PFSK-1 (cell line): ENCODE measurements at regions not wholly inside any gene's neighbourhood (a gene's known extent, or its start where the extent isn't known, plus 50 kb on each side); places are given as distances from the start of the nearest gene placed in this dataset.

Experiments
- FOXP2 ChIP-seq: optimal IDR thresholded peaks from 2 replicates; pipeline ENCODE3; 2011; ENCODE audit warnings: borderline replicate concordance, control low read depth, inconsistent platforms; ENCODE audit not compliant: insufficient read depth; ENCODE audit errors: extremely low read length, extremely low read depth
- POLR2AphosphoS5 ChIP-seq: IDR thresholded peaks from 2 replicates; pipeline ENCODE4 v1.6.1; 2012; ENCODE audit warnings: low read depth, mild to moderate bottlenecking, control low read depth, low read length, moderate library complexity
- REST ChIP-seq, 2 experiments: IDR thresholded peaks; 2 replicates each; pipeline versions ENCODE4 v1.6.1 to v1.8.0; 2011 to 2012; ENCODE audit warnings: low read depth in 2 of 2, low read length in 2 of 2, control low read depth in 1 of 2, inconsistent platforms in 1 of 2, mild to moderate bottlenecking in 1 of 2, moderate library complexity in 1 of 2; ENCODE audit not compliant: insufficient read depth in 1 of 2
- SIN3A ChIP-seq: IDR thresholded peaks from 2 replicates; pipeline ENCODE4 v1.6.1; 2012; ENCODE audit warnings: mild to moderate bottlenecking, low read length, moderate library complexity, borderline replicate concordance; ENCODE audit not compliant: insufficient read depth
- TAF1 ChIP-seq: IDR thresholded peaks from 2 replicates; pipeline ENCODE4 v1.6.1; 2012; ENCODE audit warnings: low read length, control low read depth, borderline replicate concordance; ENCODE audit not compliant: insufficient read depth

DNA sequence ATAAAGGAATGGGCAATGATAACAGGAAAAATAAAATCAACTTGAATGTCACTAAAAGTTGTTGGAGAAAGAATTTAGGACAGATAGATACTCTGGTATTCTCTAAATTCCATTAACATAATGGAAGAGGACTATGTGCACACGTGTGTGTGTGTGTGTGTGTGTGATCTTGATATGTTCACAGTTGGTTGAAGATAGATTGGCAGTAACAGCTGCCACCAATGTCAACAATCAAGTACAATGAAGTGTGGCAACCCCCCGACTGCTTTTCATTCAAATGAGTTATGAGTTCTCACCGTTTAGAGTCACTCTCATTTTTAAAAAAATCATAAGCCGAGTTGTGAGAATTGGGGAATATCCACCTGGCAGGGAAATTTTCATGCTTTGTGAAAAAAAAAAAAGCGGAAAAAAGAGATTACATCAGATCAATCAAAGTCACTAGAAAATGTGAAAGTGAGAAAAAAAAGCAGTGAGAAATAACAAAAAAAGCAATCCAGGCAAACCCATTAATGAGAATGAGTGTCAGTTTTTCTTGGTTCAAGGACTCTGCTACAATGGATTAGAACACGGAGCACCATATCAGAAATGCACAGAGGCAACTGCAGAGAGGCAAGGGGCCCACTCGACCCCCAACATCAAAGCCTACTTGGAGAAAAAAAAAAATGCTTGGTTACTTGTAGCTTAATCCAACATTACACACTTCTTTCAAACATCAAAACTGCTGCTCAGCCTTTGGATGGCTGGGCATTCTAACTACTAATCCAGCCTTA is 414.9 kb upstream of the PITX2 start:
- TF ChIP-seq POLR2AphosphoS5, result no peak
- no peak for TF ChIP-seq REST (IDR thresholded peaks at IDR 0.05; ENCODE audit: insufficient read depth in 1 of 2, low read depth in 2 of 2, low read length in 2 of 2)
- TF ChIP-seq FOXP2, result no peak
- no peak for TF ChIP-seq TAF1
- TF ChIP-seq SIN3A, result no peak

DNA sequence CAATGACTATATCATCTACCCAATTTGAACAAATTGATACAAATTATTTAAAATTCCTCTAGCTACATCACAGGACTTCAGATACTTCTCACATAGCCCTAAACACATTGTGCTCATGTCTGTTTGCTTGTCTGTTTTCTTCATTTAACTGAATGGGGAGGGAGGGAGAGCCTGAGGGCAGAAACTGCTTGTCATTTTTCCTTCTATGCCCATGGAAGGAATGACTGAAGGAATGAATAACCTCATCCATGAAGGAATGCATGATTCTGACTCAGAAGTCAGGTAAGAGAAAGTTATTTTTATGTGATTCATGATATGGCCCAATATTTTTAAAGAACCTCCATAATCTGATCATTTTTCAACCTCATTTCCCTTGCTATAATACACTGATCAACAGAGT is 418.0 kb upstream of the PITX2 start:
- TF ChIP-seq SIN3A, result no peak
- no peak for TF ChIP-seq POLR2AphosphoS5
- no peak for TF ChIP-seq TAF1
- TF ChIP-seq REST (IDR thresholded peaks at IDR 0.05; ENCODE audit: insufficient read depth in 1 of 2, low read depth in 2 of 2, low read length in 2 of 2), result no peak
- TF ChIP-seq FOXP2, result no peak

- TF ChIP-seq POLR2AphosphoS5 (no peak), REST (IDR thresholded peaks at IDR 0.05; ENCODE audit: insufficient read depth in 1 of 2, low read depth in 2 of 2, low read length in 2 of 2) (no peak), FOXP2 (no peak), SIN3A (no peak), TAF1 (no peak)
Observed at GRCh38 chr4:111043286-111043685, 420.4 kb upstream of the PITX2 start.

DNA sequence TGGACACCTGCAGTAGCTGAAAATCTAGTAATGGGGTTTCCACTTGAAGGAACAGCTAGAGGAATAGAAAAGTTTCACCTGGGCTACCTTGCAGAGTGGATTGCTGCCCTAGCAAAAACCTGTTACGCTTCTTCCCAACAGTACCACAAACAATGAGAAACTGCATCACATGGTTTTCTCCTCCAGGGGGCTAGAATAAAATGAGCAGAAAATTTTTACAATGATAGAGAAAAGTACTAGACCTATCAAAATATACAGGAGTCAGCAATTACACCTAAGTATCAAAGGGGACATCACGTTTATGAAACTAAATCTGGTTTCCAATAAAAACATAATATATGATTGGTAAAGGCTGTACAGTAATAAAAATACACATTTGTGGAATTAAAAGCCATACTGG is 423.1 kb upstream of the PITX2 start:
- no peak for TF ChIP-seq SIN3A
- no peak for TF ChIP-seq REST (IDR thresholded peaks at IDR 0.05; ENCODE audit: insufficient read depth in 1 of 2, low read depth in 2 of 2, low read length in 2 of 2)
- TF ChIP-seq TAF1, result no peak
- no peak for TF ChIP-seq FOXP2
- TF ChIP-seq POLR2AphosphoS5, result no peak

GRCh38 chr4:111046811-111047210 is 423.9 kb upstream of the PITX2 start:
- TF ChIP-seq REST (IDR thresholded peaks at IDR 0.05; ENCODE audit: insufficient read depth in 1 of 2, low read depth in 2 of 2, low read length in 2 of 2), result no peak
- TF ChIP-seq POLR2AphosphoS5, result no peak
- no peak for TF ChIP-seq SIN3A
- no peak for TF ChIP-seq FOXP2
- no peak for TF ChIP-seq TAF1
